OCI-LY7 (cell line): ENCODE measurements at regions not wholly inside any gene's neighbourhood (a gene's known extent, or its start where the extent isn't known, plus 50 kb on each side); places are given as distances from the start of the nearest gene placed in this dataset.

ENCODE experiments used
- BruUV-seq: library from RNA; stranded (reverse); fragments of 400-500 nt; replicated peaks from 2 replicates; lab custom pipeline; 2021; lab: Mats Ljungman, UMichigan
- CTCF ChIA-PET: fragments of 300-600 bp; sonication (Branson Sonifier 250); formaldehyde crosslinking; loops from one replicate; lab custom pipeline; 2022; ENCODE audit warnings: antibody characterized with exemption; ENCODE audit not compliant: unreplicated experiment; lab: Charles Lee
- POLR2A ChIA-PET: fragments of 300-600 bp; sonication (Branson Sonifier 250); formaldehyde crosslinking; loops from one replicate; lab custom pipeline; 2022; ENCODE audit warnings: antibody characterized with exemption; lab: Charles Lee
- DNase-seq: peaks from one replicate; pipeline ENCODE4 v3.0.0-alpha.2; 2015; ENCODE audit warnings: low spot score
- H2AFZ ChIP-seq: fragments of 200-600 bp; sonication (generic), shearing (Covaris generic); 2 replicates; pipeline ENCODE4 v1.6.1; 2014; ENCODE audit warnings: mild to moderate bottlenecking, antibody characterized with exemption, low read length, moderate library complexity
- H3K27ac ChIP-seq: fragments of 200-600 bp; sonication (generic); 2 replicates; pipeline ENCODE4 v1.5.1; 2014; ENCODE audit warnings: mixed run types, low read depth, mild to moderate bottlenecking, moderate library complexity, low read length, inconsistent platforms; ENCODE audit not compliant: poor library complexity, severe bottlenecking
- H3K36me3 ChIP-seq: fragments of 200-600 bp; sonication (generic); 2 replicates; pipeline ENCODE4 v1.6.1; 2014; ENCODE audit warnings: mild to moderate bottlenecking, antibody characterized with exemption, low read length, moderate library complexity, mixed read lengths; ENCODE audit not compliant: insufficient read depth
- H3K4me1 ChIP-seq: fragments of 200-600 bp; sonication (generic); 2 replicates; pipeline ENCODE4 v1.5.1; 2014; ENCODE audit warnings: mild to moderate bottlenecking, low read length; ENCODE audit not compliant: insufficient read depth, poor library complexity, severe bottlenecking
- H3K4me2 ChIP-seq: fragments of 200-600 bp; sonication (generic); 2 replicates; pipeline ENCODE4 v1.6.1; 2014; ENCODE audit warnings: mild to moderate bottlenecking, low read length
- H3K4me3 ChIP-seq: fragments of 200-600 bp; sonication (generic); 2 replicates; pipeline ENCODE4 v1.5.1; 2014; ENCODE audit warnings: mild to moderate bottlenecking, low read depth, low read length; ENCODE audit not compliant: poor library complexity, severe bottlenecking
- H3K79me2 ChIP-seq: fragments of 200-600 bp; sonication (generic); 2 replicates; pipeline ENCODE4 v1.6.1; 2016; ENCODE audit warnings: low read depth, mild to moderate bottlenecking, low read length, moderate library complexity, mixed read lengths; ENCODE audit not compliant: insufficient read depth
- H3K9me2 ChIP-seq: fragments of 200-600 bp; sonication (generic); 2 replicates; pipeline ENCODE4 v1.6.1; 2016; ENCODE audit warnings: mild to moderate bottlenecking, low read length, mixed read lengths; ENCODE audit not compliant: insufficient read depth
- H3K9me3 ChIP-seq: fragments of 200-600 bp; sonication (generic); 2 replicates; pipeline ENCODE4 v1.6.1; 2014; ENCODE audit warnings: mild to moderate bottlenecking, mixed run types, low read length, mixed read lengths
- H4K20me1 ChIP-seq: fragments of 200-600 bp; sonication (generic); 2 replicates; pipeline ENCODE4 v1.6.1; 2014; ENCODE audit warnings: mild to moderate bottlenecking, antibody characterized with exemption, low read length, moderate library complexity, mixed read lengths; ENCODE audit not compliant: insufficient read depth
- EZH2phosphoT487 ChIP-seq: fragments of 200-600 bp; sonication (generic); IDR thresholded peaks from 2 replicates; pipeline ENCODE4 v1.6.1; 2018; ENCODE audit warnings: low read depth, borderline replicate concordance, mild to moderate bottlenecking, mixed run types, antibody characterized with exemption, low read length, moderate library complexity, mixed read lengths
- intact Hi-C: fragments of 100-400 bp; cut with micrococcal nuclease; formaldehyde crosslinking; loops from one replicate; pipeline ENCODE4 v1.10.0; 2022; ENCODE audit not compliant: unreplicated experiment
- TF ChIP-seq, protein P1 (sequence below): fragments of 200-600 bp; sonication (generic); conservative IDR thresholded peaks from 2 replicates; pipeline ENCODE4 v1.5.1; 2014; ENCODE audit warnings: mild to moderate bottlenecking, antibody characterized with exemption, low read length, moderate library complexity, mixed read lengths

DNA sequence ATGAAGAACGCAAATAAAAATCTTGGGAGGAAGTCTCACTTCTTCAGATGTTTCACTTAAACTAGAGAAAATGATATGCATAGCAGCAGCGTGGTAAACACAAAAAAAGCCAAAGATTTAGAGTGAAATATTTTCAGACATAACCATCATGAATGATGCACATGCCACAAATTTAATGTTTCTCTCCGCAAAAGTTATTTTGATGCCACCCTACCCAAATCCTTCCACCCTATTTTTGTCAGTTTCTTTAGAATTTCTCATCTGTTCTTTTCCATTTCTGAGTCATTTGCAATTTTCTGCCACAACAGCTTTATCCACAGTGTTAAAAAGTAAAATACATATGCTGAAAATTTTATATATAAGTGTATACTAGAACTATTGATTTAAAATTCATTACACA lies 1663.7 kb upstream of the ADGRL3 start:
- Histone ChIP-seq H3K4me2 (no peak overlapping the region), H2AFZ (no peak overlapping the region), H3K79me2 (no peaks in the 10 kb centered on the region), H3K4me3 (no peak overlapping the region), H3K9me2 (no peaks in the 10 kb centered on the region), H3K27ac (no peak overlapping the region), H4K20me1 (no peaks in the 10 kb centered on the region), H3K9me3 (no peaks in the 10 kb centered on the region), H3K4me1 (no peaks in the 10 kb centered on the region), H3K36me3 (no peaks in the 10 kb centered on the region)
- intact Hi-C loops, result no loop called here
- no peak for DNase-seq
- ChIA-PET CTCF (no interaction called here), POLR2A (interaction anchor here (0.6 kb wide), 1 partner anchor 10 kb away, joined by 3 read pairs; no protein-coding TSS in a partner anchor)
- no TSS peak for BruUV-seq
- no peak for TF ChIP-seq EZH2phosphoT487
- TF ChIP-seq, protein P1, sequence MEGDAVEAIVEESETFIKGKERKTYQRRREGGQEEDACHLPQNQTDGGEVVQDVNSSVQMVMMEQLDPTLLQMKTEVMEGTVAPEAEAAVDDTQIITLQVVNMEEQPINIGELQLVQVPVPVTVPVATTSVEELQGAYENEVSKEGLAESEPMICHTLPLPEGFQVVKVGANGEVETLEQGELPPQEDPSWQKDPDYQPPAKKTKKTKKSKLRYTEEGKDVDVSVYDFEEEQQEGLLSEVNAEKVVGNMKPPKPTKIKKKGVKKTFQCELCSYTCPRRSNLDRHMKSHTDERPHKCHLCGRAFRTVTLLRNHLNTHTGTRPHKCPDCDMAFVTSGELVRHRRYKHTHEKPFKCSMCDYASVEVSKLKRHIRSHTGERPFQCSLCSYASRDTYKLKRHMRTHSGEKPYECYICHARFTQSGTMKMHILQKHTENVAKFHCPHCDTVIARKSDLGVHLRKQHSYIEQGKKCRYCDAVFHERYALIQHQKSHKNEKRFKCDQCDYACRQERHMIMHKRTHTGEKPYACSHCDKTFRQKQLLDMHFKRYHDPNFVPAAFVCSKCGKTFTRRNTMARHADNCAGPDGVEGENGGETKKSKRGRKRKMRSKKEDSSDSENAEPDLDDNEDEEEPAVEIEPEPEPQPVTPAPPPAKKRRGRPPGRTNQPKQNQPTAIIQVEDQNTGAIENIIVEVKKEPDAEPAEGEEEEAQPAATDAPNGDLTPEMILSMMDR, result no peak

DNA sequence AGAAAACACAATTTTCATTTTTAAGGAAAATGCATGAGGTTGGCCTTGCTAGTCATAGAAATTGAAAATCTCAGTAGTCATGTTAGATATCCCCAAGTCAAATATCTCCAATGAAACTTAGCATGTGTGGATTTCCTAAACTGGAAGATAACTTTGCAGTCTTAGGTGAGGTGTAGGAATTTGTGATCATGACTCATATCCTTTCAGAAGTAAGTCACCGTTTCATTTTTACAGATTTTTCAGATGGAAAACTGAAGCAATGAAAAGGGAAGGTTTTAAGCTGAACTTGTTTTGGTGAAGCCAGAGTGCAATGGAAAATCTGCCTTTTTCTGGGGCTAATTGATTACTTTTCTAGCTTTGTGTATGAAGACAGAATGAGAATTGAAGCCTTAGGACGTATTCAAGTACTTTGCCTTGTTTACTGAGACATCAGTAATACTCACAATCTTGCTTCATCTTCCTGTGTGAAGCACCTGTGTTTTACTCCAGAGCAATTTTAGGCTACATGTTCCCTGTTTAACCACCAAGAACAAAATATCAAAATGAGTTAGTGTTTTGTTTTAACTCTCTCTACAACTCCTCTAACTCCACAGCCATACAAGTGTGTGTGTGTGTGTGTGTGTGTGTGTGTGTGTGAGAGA lies 1662.8 kb upstream of the ADGRL3 start:
- no peaks in the 10 kb centered on the region for H3K79me2 ChIP-seq
- H2AFZ ChIP-seq, result no peak overlapping the region
- H3K4me1 ChIP-seq, result no peaks in the 10 kb centered on the region
- H3K4me2 ChIP-seq, result no peak overlapping the region
- TF ChIP-seq EZH2phosphoT487, result no peak
- TF ChIP-seq, protein P1, result no peak
- H3K27ac ChIP-seq, result no peak overlapping the region
- intact Hi-C loops, result no loop called here
- no peak overlapping the region for H3K4me3 ChIP-seq
- no peaks in the 10 kb centered on the region for H3K9me2 ChIP-seq
- DNase-seq, result no peak
- H4K20me1 ChIP-seq, result no peaks in the 10 kb centered on the region
- POLR2A ChIA-PET, result no interaction called here
- H3K36me3 ChIP-seq, result no peaks in the 10 kb centered on the region
- no TSS peak for BruUV-seq
- H3K9me3 ChIP-seq, result no peaks in the 10 kb centered on the region
- CTCF ChIA-PET, result no interaction called here

- CTCF ChIA-PET, result no interaction called here
- POLR2A ChIA-PET, result no interaction called here
- H3K4me3 ChIP-seq, result no peak overlapping the region
- no TSS peak for BruUV-seq
- no peak for DNase-seq
- H4K20me1 ChIP-seq, result no peaks in the 10 kb centered on the region
- H3K36me3 ChIP-seq, result no peaks in the 10 kb centered on the region
- no peak overlapping the region for H3K4me2 ChIP-seq
- no peak overlapping the region for H3K27ac ChIP-seq
- no peaks in the 10 kb centered on the region for H3K4me1 ChIP-seq
- no peak for TF ChIP-seq EZH2phosphoT487
- TF ChIP-seq, protein P1, result no peak
- H3K9me2 ChIP-seq, result no peaks in the 10 kb centered on the region
- H3K79me2 ChIP-seq, result no peaks in the 10 kb centered on the region
- H2AFZ ChIP-seq, result no peak overlapping the region
- no peaks in the 10 kb centered on the region for H3K9me3 ChIP-seq
- intact Hi-C loops, result no loop called here
These were observed 1660.7 kb upstream of the ADGRL3 start for GRCh38 chr4:59539401-59539800.
